HG03064 (cell line): ENCODE measurements at regions not wholly inside any gene's neighbourhood (a gene's known extent, or its start where the extent isn't known, plus 50 kb on each side); places are given as distances from the start of the nearest gene placed in this dataset.

Source experiments
- ATAC-seq: cut with Tn5 transposase; IDR thresholded peaks from one replicate; pipeline ENCODE4 v1.9.1; 2021; ENCODE audit warnings: low read depth; ENCODE audit not compliant: unreplicated experiment

DNA sequence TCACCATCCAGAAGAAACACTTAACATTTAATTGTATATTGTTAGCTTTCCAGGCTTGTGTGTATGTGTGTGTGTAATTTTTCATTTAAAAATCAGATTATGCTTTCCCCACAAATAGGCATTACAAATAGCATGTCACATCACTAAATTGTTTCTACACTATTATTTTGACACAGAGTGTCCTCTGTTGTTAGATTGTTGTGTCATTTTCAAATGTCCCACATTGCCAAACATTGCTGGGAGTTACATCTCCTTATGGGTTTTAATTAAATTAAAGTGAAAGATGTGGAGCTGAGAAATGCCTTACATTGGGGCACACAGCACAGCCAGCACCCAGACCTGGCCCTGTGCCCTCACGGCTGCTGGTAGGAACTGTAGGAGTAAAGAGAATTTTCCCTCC lies 295.6 kb downstream of the ZEB1 start:
- ATAC-seq = no peak

DNA sequence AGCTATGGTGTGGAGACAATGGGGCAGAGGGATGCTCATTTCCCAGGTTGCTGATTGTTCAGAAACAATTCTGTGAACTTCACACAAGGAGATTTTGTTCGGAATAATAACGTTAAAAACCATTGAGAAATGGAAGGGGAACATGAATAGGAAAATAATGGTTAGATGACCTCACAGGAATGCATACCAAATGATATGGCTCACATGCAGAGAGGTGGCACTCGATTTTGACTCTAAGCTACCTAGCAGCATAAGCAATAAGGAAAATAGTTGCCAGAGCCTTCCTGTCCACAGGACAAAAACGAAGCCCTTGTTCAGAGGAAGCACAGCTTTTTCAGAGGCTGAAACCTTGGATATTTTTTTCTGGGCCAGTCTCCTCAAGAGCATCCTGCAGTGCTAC lies 293.1 kb downstream of the ZEB1 start:
- ATAC-seq = no peak

DNA sequence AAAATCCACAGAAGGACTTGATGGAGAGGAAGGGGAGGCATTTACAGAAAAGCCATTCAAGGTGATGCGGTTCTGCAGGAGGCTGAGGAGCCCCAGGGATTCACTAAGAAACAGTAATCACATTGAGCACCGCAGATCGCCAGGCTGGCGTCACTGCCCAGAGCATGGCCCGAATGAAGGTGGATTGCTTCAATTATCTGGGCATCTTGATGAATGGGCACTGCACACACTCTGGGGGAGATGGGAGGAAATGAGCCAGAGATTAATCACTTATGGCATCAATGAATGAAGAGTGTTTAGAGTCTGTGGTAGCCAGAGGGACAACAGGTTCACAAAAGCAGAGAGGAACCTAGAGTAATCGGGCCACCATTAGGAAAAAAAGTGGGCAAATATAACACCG lies 292.1 kb downstream of the ZEB1 start:
- ATAC-seq = no peak

DNA sequence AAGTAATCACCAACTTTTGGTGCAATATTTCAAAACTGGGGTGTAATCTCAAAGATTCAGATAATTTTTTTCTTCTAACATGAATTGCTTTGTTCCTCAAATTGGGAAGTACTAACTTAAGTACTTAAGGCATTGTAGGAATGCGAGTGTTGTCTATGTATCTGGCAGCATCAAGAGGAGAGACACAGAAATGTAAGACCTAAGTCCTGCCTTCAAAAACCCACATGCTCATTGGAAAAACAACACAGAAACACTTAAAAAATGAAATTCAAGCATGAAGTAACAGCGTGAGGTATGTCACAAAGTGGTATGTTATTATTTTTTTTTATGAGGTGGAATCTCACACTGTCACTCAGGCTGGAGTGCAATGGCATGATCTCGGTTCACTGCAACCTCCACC lies 288.5 kb downstream of the ZEB1 start:
- no peak for ATAC-seq

DNA sequence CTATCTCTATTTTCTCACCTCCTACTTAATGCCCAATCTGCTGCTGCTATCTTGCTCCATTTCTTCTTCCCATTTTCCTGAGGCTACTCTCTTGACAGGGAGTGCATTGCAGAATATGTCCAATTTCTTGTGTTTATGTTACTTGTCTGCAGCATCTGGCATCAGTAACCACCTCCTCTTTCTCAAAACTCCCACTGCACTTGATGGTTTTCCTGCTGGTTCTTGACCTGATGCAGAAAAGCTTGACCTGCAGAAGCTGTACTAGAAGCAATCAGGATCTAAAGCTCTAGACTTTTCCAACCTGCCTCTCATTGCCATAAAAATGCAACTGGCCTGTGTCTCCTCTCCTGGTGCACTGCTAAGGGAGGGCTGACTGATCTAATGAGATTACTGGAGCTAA lies 287.8 kb downstream of the ZEB1 start:
- ATAC-seq = no peak

DNA sequence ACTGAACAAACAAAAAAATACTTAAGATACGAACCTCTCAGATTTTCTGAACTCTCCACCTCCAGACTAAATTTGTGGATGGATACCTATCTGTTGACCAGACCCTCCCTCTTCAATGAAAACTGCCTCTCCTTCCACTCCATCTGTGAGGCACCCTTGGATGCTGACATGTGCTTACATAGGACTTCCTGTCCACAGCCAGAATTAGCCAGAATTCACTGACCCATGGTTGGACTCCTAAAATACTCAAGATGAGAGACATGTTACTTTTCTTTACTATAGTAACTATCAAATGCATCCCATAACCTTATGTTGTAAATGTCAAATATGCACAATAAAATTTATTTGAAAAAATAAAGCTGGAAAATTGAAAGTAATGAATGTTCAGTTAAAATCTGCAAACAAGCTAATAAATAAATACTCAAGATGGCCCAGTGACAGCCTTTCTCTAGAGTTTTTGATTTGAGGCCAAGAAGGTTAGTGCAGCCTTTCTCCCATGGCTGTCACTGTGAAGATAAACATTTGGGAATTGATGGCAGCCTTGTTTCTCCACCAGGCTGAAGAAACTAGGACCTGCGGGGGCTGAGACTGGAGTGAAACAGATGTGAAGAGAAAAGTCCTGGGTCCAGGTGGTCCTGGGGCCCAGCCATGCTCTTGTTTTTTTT lies 287.0 kb downstream of the ZEB1 start:
- ATAC-seq = no peak

DNA sequence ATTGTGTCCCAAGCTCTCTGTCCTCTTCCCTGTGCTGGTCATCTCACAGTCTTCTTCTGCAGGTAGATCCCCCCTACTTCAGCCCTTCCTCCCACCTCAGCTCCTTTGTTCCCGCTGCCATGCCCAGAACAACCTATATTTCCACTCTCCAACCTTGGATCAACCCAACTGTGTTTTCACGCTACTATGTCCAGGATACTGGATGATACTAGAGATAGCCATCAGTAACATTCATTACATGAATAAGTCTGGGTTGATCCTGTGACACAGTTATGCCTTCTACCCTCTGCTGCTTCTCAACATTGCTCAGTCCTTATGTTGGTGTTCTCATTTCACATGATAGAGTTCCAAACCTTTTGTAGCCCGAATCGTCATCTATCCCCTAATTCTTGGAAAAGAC lies 286.4 kb downstream of the ZEB1 start:
- ATAC-seq = no peak

DNA sequence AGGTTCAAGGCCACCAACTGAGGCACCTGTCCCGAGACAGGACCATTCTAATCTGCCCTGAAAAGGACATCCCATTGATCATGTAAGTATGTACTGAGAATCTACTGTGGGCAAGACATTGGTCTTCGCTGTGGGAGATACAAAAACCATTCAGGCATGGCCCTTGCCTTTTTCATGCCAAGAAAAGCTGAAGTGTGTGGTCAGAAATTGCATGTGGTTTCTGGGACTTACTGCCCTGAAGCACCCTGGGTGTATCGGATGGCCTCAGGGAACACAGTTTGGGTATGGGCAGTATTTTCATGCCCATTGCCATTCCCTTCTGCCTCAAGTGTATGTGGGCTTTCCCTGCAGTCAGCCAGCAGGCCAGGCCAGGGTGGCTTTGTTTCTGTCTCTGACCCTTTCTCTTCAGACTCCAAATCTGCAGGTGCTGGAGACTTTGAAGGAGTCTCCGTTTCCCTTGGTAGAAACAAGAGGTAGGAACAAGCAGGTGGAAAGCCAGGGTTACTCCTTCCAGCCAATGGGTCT lies 285.7 kb downstream of the ZEB1 start:
- ATAC-seq = no peak

DNA sequence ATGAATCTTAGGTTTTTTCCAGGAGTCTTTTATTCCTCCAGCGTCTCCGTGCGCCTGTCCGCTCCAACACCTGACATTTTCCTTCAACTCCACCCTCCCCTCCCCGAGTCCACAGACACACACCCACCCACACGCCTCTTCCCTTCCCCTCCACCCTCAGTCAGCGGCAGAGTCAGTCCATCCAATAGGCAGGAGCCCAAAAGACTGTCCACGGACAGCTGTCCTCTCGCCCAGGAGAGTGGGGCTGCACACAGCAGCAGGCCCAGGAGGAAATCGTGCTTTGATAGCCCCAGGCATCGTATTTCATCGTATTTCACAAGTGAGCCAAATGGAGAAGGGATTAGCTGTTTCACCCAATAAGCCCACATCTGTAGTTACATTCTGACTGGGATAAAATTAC lies 285.1 kb downstream of the ZEB1 start:
- ATAC-seq = no peak

DNA sequence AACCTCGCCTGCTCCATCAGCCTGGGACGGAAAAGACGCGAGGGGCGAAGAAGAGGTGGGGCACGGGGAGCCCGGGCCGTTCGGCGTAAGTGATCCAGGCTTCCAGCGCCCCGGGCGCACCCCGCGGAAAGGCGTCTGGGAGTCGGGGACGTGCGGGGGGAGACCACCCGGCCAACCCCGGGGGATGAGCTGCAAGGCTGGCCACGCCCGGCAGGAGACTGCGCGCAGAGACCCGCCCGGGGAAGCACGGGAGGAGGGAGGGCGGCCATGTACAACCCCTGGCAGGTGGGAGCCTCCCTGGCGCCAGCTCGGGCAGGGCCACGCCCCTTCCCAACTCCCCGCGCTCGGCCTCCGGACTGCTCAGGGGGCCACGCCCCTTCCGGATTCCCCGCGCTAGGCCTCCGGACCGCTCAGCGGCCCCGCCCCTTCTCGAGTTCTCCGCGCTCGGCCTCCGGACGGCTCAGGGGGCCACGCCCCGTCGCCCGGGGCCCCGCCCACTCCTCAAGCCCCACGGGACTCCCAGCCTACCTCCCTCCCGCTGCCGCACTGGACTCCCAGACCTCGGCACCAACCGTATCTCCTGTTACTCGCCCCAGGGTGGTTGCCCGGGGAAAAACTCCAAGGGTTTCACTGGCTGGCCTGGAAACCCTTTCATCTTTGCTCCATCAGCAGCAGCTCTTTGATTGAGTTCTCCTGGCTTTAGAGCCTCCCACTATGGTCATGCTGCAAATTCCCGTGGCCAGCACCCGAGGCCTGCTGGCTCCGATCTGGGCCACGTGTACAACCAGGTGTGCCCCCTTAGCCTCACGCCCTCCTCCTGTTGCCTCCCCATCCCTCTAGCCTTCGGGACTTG lies 284.4 kb downstream of the ZEB1 start:
- ATAC-seq = peak; percentile 96

DNA sequence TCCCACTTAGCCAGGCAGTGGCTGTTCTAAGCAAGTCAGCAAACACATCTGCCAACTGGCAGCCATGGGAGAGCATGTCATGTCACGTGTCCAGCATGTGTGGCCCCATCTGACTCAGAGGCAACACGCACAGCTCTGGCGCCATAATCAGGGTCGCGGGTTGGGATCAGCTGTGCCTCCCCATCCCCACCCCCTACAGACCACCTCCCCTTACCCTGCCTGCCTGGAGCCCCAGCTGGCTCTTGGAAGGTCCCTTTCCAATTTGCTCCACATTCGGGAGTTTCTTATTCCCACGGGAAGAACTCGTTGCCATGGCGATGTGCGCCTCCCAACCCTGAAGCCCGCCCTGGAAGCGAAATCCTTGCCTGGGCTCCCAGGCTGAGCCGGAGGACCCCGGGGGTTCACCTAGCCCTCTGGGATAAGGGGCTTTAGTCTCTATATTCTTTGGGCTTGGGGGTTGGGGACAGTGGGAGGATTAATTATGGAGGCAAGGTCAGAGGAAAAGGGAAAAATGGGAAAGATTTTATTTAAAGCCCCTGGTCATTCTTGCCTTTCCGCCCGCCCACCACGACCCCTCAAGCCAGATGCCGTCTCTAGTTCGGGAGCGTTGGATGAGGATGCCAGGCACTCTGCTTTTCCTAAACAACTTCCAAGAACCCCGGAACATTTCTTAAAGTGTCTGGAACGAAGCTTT lies 283.7 kb downstream of the ZEB1 start:
- ATAC-seq = no peak

DNA sequence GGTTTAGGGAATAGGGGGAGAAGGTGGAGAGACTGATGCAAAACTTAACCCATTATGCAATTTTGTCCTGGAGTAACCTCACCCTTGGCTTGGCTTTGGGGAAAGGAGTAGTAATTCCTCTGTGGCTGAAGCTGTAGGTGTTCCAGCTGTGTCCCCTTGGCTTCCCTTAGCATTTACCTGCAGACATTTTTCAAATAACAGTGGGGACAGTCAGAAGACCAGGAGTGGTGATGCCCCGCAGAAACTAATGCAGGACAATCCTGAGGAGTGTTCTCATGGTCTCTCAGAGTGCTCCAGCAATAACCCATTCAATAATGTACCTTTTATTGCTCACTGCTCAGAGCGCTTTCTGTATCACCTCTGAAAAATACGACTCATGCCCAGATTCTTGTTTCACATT lies 282.1 kb downstream of the ZEB1 start:
- no peak for ATAC-seq

DNA sequence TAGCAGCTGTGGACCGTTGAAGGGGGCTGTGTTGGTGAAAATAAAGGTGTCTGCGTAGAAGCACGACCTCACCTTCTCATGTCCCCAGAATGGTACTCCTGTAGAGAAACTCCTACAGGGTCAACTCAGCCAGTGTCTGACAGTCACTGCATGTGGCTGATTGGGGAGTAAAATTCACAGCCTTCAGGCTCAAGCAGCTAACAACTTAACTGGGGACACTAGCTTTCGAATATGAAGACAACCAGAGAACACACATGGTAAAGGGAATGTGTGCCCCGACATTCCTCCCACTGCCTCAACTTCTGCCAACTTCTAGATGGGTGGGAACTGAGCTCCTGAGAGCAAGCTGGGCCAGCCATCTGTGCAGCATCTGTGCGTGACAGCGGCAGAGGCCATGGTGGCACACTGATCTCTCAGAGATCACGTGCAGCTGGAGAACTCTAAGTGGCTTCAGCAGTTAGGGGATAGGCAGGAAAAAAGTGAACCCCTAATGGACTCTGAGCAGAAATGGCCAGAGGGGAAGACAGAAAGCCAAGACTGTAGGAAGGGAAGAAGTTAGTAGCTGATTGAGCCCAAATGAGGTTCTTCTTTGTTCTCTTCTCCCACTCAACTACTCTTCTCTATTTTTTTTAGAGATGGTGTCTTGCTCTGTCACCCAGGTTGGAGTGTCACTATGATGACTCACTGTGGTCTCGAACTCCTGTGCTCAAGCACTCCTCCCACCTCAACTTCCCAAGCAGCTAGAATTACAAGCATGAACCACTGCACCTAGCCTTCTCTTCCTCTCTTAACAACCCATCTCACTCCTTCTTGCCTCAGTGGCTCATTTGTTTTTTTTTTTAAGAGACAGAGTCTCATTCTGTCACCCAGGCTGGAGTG lies 280.8 kb downstream of the ZEB1 start:
- ATAC-seq = no peak

DNA sequence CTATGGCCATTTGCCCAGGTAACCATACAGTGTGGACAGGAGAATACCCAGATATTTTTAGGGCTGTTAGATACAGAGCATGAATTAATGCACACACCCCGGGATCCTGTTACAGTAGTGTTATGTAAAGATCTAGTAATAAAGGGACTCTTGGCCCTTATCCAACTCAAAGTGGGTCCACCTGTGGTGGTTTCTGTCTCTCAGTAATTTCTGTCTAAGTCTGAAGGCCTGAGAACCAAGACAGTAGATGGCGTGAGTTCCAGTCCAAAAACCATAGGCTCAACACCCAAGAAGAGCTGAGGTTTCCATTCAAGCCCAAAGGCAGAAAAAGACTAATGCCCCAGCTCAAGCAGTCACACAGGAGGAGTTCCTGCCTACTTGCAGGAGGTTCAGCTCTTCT lies 277.7 kb downstream of the ZEB1 start:
- ATAC-seq = no peak

DNA sequence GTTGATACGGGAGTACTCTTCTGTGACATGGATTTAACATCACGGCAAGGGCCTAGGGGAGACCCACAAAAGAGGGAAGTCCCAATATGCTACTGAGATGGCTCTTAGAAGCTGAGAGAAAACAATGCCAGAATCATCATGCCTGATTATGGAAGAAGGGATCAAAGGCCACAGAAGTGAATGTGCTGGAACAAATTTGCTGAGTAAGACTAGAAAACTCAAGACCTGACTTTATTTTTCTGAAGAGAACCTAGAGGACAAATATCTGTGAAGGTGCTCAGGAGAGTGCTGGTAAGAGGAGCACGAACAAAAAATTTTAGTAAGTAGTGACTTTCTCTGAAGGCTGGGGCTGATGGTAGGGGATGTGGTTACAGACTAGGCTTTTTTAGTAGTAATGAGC lies 277.0 kb downstream of the ZEB1 start:
- ATAC-seq = no peak

DNA sequence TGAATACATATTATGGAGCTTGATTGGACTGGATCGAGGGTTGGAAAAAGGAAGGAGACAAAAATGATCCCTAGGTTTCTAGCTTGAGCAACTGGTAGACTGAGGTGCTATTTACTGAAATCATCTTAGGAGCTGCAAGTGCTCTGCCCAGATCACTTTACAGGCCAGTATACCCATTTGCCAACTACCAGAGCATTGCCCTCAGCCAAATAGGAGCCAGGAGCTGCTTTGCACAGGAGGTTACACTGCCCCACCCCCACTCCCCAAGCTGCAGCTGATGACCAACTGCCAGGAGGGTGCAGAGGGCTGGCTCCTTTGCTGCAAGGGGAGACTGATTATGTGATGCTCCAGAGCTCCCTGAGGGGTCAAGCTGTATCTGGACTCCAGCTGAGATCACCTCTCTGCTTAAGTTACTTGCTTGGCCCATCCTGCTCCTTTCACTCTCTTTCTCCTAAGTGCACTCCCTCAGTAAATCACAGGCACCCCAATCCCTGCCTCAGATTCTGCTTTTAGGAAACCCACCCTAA lies 275.4 kb downstream of the ZEB1 start:
- no peak for ATAC-seq

DNA sequence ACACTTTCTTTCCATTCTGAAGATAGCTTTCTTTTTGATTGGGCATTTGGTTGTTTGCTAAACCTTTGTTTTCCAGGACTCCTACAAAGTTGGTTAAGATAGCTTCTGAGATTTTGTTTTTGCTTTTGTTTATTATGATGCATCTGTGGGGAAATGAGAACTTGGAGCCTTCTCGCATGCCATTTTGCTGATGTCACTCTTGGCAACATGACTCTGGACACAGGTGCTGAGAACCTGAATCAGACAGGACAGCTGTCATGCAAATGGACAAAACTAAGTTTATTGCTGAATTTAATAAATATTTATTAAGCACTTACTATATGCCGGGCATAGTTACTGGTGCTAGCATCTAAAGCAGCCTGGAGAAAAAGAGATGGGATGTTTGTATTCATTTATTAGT lies 274.1 kb downstream of the ZEB1 start:
- ATAC-seq = no peak

DNA sequence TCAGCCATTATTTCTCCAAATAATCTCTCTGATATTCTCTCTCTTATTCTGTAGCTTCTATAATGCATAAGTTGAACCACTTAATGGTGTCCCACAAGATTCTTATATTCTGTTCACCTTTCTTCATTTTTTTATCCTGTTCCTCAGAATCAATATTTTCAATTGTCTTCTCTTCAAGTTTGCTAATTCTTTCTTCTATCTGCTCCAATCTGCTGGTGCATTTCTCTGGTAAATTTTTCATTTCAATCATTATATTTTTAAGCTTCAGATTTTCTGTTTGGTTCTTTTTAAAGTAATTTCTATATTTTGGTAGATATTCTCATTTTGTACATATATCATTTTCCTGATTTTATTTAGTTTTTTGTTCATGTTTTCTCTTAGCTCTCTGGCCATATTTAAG lies 272.6 kb downstream of the ZEB1 start:
- ATAC-seq = no peak

DNA sequence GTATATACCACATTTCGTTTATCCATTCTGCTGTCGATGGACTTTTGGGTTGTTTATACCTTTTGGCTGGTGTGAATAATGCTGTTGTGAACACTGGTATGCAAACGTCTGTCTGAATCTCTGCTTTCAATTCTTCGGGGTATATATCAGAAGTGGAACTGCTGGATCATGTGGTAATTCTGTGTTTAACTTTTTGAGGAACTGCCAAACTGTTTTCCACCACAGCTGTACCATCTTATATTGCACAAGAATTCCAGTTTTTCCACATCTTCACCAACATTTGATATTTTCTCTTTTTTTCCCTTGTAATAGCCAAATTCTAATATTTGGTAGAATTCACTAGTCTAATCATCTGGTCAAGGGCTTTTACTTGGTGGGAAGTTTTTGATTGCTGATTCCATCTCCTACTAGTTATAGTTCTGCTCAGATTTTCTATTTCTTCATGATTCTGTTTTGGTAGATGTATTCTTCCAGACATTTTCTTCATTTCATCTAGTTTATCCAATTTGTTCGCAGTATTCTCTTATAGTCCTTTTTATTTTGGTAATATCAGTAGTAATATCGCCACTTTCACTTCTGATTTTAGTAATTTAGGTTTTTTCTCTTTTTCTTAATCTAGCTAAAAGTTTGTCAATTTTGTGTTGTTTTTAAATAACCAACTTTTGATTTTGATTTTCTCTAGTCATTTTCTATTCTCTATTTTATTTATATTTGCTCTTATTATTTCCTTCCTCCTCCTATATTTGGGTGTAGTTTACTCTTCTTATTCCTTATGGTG lies 271.2 kb downstream of the ZEB1 start:
- no peak for ATAC-seq

DNA sequence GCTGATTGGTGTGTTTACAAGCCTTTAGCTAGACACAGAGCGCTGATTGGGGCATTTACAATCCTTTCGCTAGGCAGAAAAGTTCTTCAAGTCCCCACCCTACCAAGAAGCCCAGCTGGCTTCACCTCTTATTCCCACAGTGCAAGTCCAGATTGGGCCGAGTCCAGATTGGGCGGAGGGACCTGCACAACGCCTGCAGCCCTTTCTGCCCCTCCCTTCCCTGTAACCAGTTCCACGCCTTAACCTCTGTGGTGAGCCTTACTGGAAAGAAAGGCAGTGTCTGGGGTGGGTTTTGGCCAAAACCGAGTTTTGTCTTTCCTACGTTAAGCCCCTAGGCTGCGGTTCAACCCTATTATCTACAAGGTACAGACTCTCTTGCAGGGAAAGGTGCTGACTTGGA lies 268.7 kb downstream of the ZEB1 start:
- no peak for ATAC-seq
